ENCODE measurements at regions not wholly inside any gene's neighbourhood (a gene's known extent, or its start where the extent isn't known, plus 50 kb on each side); places are given as distances from the start of the nearest gene placed in this dataset.
"Not testable (repeated sequence)": the region's sequence is repeated elsewhere in the genome, so short reads cannot be mapped to it uniquely, and the experiment has no call there.

GRCh38 chr6:144922120-144922722, 637.1 kb downstream of the UTRN start:
- Histone ChIP-seq H3K9me3 (no peaks in the 10 kb centered on the region), H3K36me3 (no peaks in the 10 kb centered on the region), H3K4me1 (no peaks in the 10 kb centered on the region), H3K27ac (no peak overlapping the region), H3K27me3 (no peaks in the 10 kb centered on the region), H3K4me3 (no peak overlapping the region)
- no peak for DNase-seq
- intact Hi-C loops (cut with DNase I; ENCODE audit: low total_unique reads): no loop called here
- TF ChIP-seq CTCF (IDR thresholded peaks at IDR 0.05) (no peak), POLR2A (IDR thresholded peaks at IDR 0.05) (no peak)

- H3K9me3 ChIP-seq; H3K4me3 ChIP-seq; intact Hi-C loops (cut with DNase I; ENCODE audit: low total_unique reads); DNase-seq; H3K36me3 ChIP-seq; H3K27me3 ChIP-seq; H3K4me1 ChIP-seq; H3K27ac ChIP-seq: not testable (repeated sequence)
These were observed 637.8 kb downstream of the UTRN start for GRCh38 chr6:144922771-144923490.

- H3K4me1 ChIP-seq; H3K4me3 ChIP-seq; H3K27me3 ChIP-seq; intact Hi-C loops (cut with DNase I; ENCODE audit: low total_unique reads); DNase-seq; H3K9me3 ChIP-seq; H3K27ac ChIP-seq; H3K36me3 ChIP-seq: not testable (repeated sequence)
These were observed 638.3 kb downstream of the UTRN start for GRCh38 chr6:144923491-144923787.

GRCh38 chr6:144928847-144929246, 643.7 kb downstream of the UTRN start:
- DNase-seq: no peak
- Histone ChIP-seq H3K27ac (no peak overlapping the region), H3K36me3 (no peaks in the 10 kb centered on the region), H3K4me1 (no peaks in the 10 kb centered on the region), H3K9me3 (no peaks in the 10 kb centered on the region), H3K4me3 (no peak overlapping the region), H3K27me3 (no peaks in the 10 kb centered on the region)
- TF ChIP-seq POLR2A (IDR thresholded peaks at IDR 0.05) (no peak), CTCF (IDR thresholded peaks at IDR 0.05) (no peak)
- intact Hi-C loops (cut with DNase I; ENCODE audit: low total_unique reads): no loop called here

GRCh38 chr6:144929262-144929661, 644.1 kb downstream of the UTRN start:
- TF ChIP-seq POLR2A (IDR thresholded peaks at IDR 0.05) (no peak), CTCF (IDR thresholded peaks at IDR 0.05) (no peak)
- no peak for DNase-seq
- Histone ChIP-seq H3K36me3 (no peaks in the 10 kb centered on the region), H3K4me1 (no peaks in the 10 kb centered on the region), H3K9me3 (no peaks in the 10 kb centered on the region), H3K27ac (no peak overlapping the region), H3K27me3 (no peaks in the 10 kb centered on the region), H3K4me3 (no peak overlapping the region)
- intact Hi-C loops (cut with DNase I; ENCODE audit: low total_unique reads): no loop called here

- DNase-seq: no peak
- intact Hi-C loops (cut with DNase I; ENCODE audit: low total_unique reads): no loop called here
- TF ChIP-seq CTCF (IDR thresholded peaks at IDR 0.05) (peak in 2 of 4 experiments; percentile 40 to 41), POLR2A (IDR thresholded peaks at IDR 0.05) (no peak)
- H3K36me3 ChIP-seq: no peaks in the 10 kb centered on the region
- H3K9me3 ChIP-seq: no peaks in the 10 kb centered on the region
- H3K27ac ChIP-seq: no peak overlapping the region
- H3K4me3 ChIP-seq: no peak overlapping the region
- no peaks in the 10 kb centered on the region for H3K4me1 ChIP-seq
- no peaks in the 10 kb centered on the region for H3K27me3 ChIP-seq
These were observed 646.3 kb downstream of the UTRN start for GRCh38 chr6:144931172-144932035.
